Dermis blood vessel endothelial cell (primary cell): ENCODE measurements at regions not wholly inside any gene's neighbourhood (a gene's known extent, or its start where the extent isn't known, plus 50 kb on each side); places are given as distances from the start of the nearest gene placed in this dataset.
A peak's percentile ranks its signal among the peaks of the same experiment; 100 is the strongest.

ENCODE experiments used
- DNase-seq: peaks from one replicate; pipeline ENCODE4 v3.0.0; 2010

- no peak for DNase-seq
Measured at GRCh38 chr14:76607510-76607909, 153.8 kb upstream of the VASH1 start.

- no peak for DNase-seq
Measured at GRCh38 chr14:76612654-76613053, 148.6 kb upstream of the VASH1 start.

- peak; percentile 19 for DNase-seq
Measured at GRCh38 chr14:76613616-76614015, 147.7 kb upstream of the VASH1 start.

GRCh38 chr14:76615331-76615730 is 145.9 kb upstream of the VASH1 start:
- DNase-seq: no peak

GRCh38 chr14:76617440-76617839 is 143.8 kb upstream of the VASH1 start:
- DNase-seq: no peak

- no peak for DNase-seq
Measured at GRCh38 chr14:76636602-76637001, 124.7 kb upstream of the VASH1 start.

- no peak for DNase-seq
Measured at GRCh38 chr14:76638841-76639240, 122.4 kb upstream of the VASH1 start.

- no peak for DNase-seq
Measured at GRCh38 chr14:76639606-76640229, 121.5 kb upstream of the VASH1 start.

GRCh38 chr14:76640923-76641395 is 120.3 kb upstream of the VASH1 start:
- DNase-seq: no peak

- no peak for DNase-seq
Measured at GRCh38 chr14:76641541-76641940, 119.7 kb upstream of the VASH1 start.

- DNase-seq: no peak
Measured at GRCh38 chr14:76643887-76644286, 117.4 kb upstream of the VASH1 start.

- DNase-seq: peak; percentile 71
Measured at GRCh38 chr14:76644855-76645518, 116.3 kb upstream of the VASH1 start.

- peak; percentile 77 for DNase-seq
Measured at GRCh38 chr14:76647697-76648298, 113.5 kb upstream of the VASH1 start.

- DNase-seq: no peak
Measured at GRCh38 chr14:76651410-76652055, 109.7 kb upstream of the VASH1 start.

GRCh38 chr14:76653875-76654572 is 107.2 kb upstream of the VASH1 start:
- no peak for DNase-seq

- DNase-seq: no peak
Measured at GRCh38 chr14:76654573-76655108, 106.6 kb upstream of the VASH1 start.

GRCh38 chr14:76655331-76655730 is 105.9 kb upstream of the VASH1 start:
- DNase-seq: no peak

GRCh38 chr14:76656592-76656991 is 104.7 kb upstream of the VASH1 start:
- DNase-seq: no peak

GRCh38 chr14:76657404-76657803 is 103.9 kb upstream of the VASH1 start:
- DNase-seq: no peak

- no peak for DNase-seq
Measured at GRCh38 chr14:76657846-76658245, 103.4 kb upstream of the VASH1 start.

GRCh38 chr14:76662580-76662979 is 98.7 kb upstream of the VASH1 start:
- no peak for DNase-seq

- DNase-seq: no peak
Measured at GRCh38 chr14:76664790-76665189, 96.5 kb upstream of the VASH1 start.

GRCh38 chr14:76666746-76667145 is 94.5 kb upstream of the VASH1 start:
- no peak for DNase-seq
